ENCODE measurements at regions not wholly inside any gene's neighbourhood (a gene's known extent, or its start where the extent isn't known, plus 50 kb on each side); places are given as distances from the start of the nearest gene placed in this dataset.

- no peak overlapping the region for H3K27ac ChIP-seq (ENCODE audit: low read length)
- H3K36me3 ChIP-seq (ENCODE audit: control insufficient read depth in 2 of 2, insufficient read depth in 2 of 2, low read length in 2 of 2): no peaks in the 10 kb centered on the region
- no peaks in the 10 kb centered on the region for H3K27me3 ChIP-seq (ENCODE audit: control insufficient read depth in 1 of 2, insufficient read depth in 2 of 2, low read length in 2 of 2)
- no peaks in the 10 kb centered on the region for H3K9me3 ChIP-seq (ENCODE audit: control insufficient read depth in 2 of 2, low read length in 2 of 2)
- H3K4me1 ChIP-seq (ENCODE audit: control insufficient read depth, insufficient read depth, low read length): no peaks in the 10 kb centered on the region
- no peak overlapping the region for H3K4me3 ChIP-seq (ENCODE audit: low read length in 2 of 2)
- no peak overlapping the region for H3K9ac ChIP-seq (ENCODE audit: low read length in 2 of 2)
These were observed 60.0 kb downstream of the PRL start for GRCh38 chr6:22236626-22237414.

Data from stomach smooth muscle (tissue), 2 donors.